ENCODE measurements at regions not wholly inside any gene's neighbourhood (a gene's known extent, or its start where the extent isn't known, plus 50 kb on each side); places are given as distances from the start of the nearest gene placed in this dataset.

- no peak for TF ChIP-seq CTCF (IDR thresholded peaks at IDR 0.05)
- H3K4me3 Mint-ChIP-seq = no peak overlapping the region
- peaks cover 2% of the 10 kb centered on the region for H3K27me3 Mint-ChIP-seq (ENCODE audit: low read depth, poor library complexity)
- no peaks in the 10 kb centered on the region for H3K9me3 Mint-ChIP-seq
- no peak for DNase-seq
- H3K27ac Mint-ChIP-seq = no peak overlapping the region
- no peaks in the 10 kb centered on the region for H3K36me3 Mint-ChIP-seq (ENCODE audit: low read depth)
- H3K4me1 Mint-ChIP-seq = peaks cover 29% of the 10 kb centered on the region
These were observed 309.8 kb upstream of the CCDC54 start for GRCh38 chr3:107067421-107067820.

- Mint-ChIP-seq H3K27ac (peak overlapping the region; percentile 91), H3K36me3 (ENCODE audit: low read depth) (no peaks in the 10 kb centered on the region), H3K4me3 (no peak overlapping the region), H3K9me3 (no peaks in the 10 kb centered on the region), H3K27me3 (ENCODE audit: low read depth, poor library complexity) (peaks cover 2% of the 10 kb centered on the region), H3K4me1 (peaks cover 18% of the 10 kb centered on the region)
- no peak for TF ChIP-seq CTCF (IDR thresholded peaks at IDR 0.05)
- DNase-seq = no peak
These were observed 308.3 kb upstream of the CCDC54 start for GRCh38 chr3:107068980-107069379.

DNA sequence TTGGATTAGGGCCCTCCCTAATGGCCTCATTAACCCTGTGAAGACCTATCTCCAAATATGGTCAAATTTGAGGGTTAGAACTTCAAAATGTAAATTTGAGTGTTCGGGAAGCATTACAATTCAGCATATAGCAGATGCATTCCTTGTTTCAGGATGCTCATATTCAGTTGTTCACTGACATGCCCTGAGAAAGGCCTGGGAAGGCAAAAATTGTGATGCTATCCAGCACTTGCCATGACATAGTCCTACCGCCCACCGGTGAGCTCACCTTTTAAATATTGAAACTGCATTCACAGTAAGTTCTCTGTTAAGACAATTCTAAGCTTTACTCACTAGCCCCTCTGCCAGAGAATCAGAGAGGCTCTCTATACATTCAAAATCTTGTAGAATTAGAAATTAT lies 300.3 kb upstream of the CCDC54 start:
- peaks cover 2% of the 10 kb centered on the region for H3K27me3 Mint-ChIP-seq (ENCODE audit: low read depth, poor library complexity)
- DNase-seq = no peak
- no peak overlapping the region for H3K27ac Mint-ChIP-seq
- H3K4me1 Mint-ChIP-seq = no peaks in the 10 kb centered on the region
- H3K36me3 Mint-ChIP-seq (ENCODE audit: low read depth) = no peaks in the 10 kb centered on the region
- no peaks in the 10 kb centered on the region for H3K9me3 Mint-ChIP-seq
- no peak overlapping the region for H3K4me3 Mint-ChIP-seq
- TF ChIP-seq CTCF (IDR thresholded peaks at IDR 0.05) = no peak

- DNase-seq = no peak
- Mint-ChIP-seq H3K27ac (no peak overlapping the region), H3K4me1 (no peaks in the 10 kb centered on the region), H3K27me3 (ENCODE audit: low read depth, poor library complexity) (peaks cover 3% of the 10 kb centered on the region), H3K4me3 (no peak overlapping the region), H3K9me3 (no peaks in the 10 kb centered on the region), H3K36me3 (ENCODE audit: low read depth) (no peaks in the 10 kb centered on the region)
- no peak for TF ChIP-seq CTCF (IDR thresholded peaks at IDR 0.05)
These were observed 299.8 kb upstream of the CCDC54 start for GRCh38 chr3:107077391-107077790.

GRCh38 chr3:107082527-107082926 lies 294.7 kb upstream of the CCDC54 start:
- no peak overlapping the region for H3K4me3 Mint-ChIP-seq
- no peaks in the 10 kb centered on the region for H3K4me1 Mint-ChIP-seq
- H3K27ac Mint-ChIP-seq = no peak overlapping the region
- peaks cover 6% of the 10 kb centered on the region for H3K27me3 Mint-ChIP-seq (ENCODE audit: low read depth, poor library complexity)
- H3K9me3 Mint-ChIP-seq = no peaks in the 10 kb centered on the region
- H3K36me3 Mint-ChIP-seq (ENCODE audit: low read depth) = no peaks in the 10 kb centered on the region
- TF ChIP-seq CTCF (IDR thresholded peaks at IDR 0.05) = no peak
- no peak for DNase-seq

GRCh38 chr3:107085261-107085660 lies 292.0 kb upstream of the CCDC54 start:
- Mint-ChIP-seq H3K27ac (no peak overlapping the region), H3K36me3 (ENCODE audit: low read depth) (no peaks in the 10 kb centered on the region), H3K4me3 (no peak overlapping the region), H3K9me3 (no peaks in the 10 kb centered on the region), H3K4me1 (no peaks in the 10 kb centered on the region), H3K27me3 (ENCODE audit: low read depth, poor library complexity) (peaks cover 6% of the 10 kb centered on the region)
- DNase-seq = no peak
- no peak for TF ChIP-seq CTCF (IDR thresholded peaks at IDR 0.05)
